ENCODE measurements at regions not wholly inside any gene's neighbourhood (a gene's known extent, or its start where the extent isn't known, plus 50 kb on each side); places are given as distances from the start of the nearest gene placed in this dataset.

DNA sequence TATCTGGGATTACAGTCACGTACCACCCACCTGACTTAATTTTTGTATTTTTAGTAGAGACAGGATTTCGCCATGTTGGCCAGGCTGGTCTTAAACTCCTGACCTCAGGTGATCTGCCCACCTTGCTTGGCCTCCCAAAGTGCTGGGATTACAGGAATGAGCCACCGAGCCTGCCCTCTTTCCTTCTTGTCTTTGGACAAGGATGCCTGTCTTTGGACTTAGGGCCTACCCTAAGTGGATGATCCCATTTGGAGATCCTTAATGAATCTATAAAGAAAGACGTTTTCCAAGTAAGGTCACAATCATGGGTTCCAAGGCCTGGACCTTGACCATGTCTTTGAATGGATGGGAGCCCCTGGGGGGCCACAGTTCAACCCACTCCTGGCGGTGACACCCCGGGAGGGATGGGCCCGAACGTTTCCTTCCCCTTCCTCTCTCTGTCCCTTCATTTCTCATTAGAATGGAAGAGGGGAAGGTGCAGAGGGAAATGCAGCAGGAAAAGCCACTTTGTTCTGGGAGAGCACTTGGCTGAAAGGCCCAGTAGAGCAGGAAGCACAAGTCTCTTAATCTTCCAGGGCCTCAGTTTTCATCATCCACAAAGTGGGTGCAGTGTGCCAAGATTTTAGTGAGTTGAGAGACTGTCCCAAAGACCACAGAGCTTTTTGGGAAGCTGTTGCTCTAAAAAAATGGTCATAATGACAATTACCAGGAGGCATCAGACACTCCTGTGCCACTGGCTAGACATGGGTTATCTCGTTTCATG, 353.3 kb downstream of the SEC14L1 start:
- H3K36me3 ChIP-seq = peaks cover 86% of the 10 kb centered on the region
- peak overlapping the region; percentile 70 for H3K27ac ChIP-seq
- peaks cover 17 to 22% of the 10 kb centered on the region in 2 experiments for H3K4me1 ChIP-seq (ENCODE audit: control insufficient read depth in 1 of 2, insufficient read depth in 1 of 2, low read depth in 1 of 2, low read length in 1 of 2)
- TF ChIP-seq, protein P1, sequence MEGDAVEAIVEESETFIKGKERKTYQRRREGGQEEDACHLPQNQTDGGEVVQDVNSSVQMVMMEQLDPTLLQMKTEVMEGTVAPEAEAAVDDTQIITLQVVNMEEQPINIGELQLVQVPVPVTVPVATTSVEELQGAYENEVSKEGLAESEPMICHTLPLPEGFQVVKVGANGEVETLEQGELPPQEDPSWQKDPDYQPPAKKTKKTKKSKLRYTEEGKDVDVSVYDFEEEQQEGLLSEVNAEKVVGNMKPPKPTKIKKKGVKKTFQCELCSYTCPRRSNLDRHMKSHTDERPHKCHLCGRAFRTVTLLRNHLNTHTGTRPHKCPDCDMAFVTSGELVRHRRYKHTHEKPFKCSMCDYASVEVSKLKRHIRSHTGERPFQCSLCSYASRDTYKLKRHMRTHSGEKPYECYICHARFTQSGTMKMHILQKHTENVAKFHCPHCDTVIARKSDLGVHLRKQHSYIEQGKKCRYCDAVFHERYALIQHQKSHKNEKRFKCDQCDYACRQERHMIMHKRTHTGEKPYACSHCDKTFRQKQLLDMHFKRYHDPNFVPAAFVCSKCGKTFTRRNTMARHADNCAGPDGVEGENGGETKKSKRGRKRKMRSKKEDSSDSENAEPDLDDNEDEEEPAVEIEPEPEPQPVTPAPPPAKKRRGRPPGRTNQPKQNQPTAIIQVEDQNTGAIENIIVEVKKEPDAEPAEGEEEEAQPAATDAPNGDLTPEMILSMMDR (IDR thresholded peaks at IDR 0.05) = no peak
- H3K27me3 ChIP-seq = no peaks in the 10 kb centered on the region
- H3K9me3 ChIP-seq = no peaks in the 10 kb centered on the region
- no peak overlapping the region for H3K4me3 ChIP-seq (ENCODE audit: low read depth in 1 of 2, low read length in 1 of 2)

DNA sequence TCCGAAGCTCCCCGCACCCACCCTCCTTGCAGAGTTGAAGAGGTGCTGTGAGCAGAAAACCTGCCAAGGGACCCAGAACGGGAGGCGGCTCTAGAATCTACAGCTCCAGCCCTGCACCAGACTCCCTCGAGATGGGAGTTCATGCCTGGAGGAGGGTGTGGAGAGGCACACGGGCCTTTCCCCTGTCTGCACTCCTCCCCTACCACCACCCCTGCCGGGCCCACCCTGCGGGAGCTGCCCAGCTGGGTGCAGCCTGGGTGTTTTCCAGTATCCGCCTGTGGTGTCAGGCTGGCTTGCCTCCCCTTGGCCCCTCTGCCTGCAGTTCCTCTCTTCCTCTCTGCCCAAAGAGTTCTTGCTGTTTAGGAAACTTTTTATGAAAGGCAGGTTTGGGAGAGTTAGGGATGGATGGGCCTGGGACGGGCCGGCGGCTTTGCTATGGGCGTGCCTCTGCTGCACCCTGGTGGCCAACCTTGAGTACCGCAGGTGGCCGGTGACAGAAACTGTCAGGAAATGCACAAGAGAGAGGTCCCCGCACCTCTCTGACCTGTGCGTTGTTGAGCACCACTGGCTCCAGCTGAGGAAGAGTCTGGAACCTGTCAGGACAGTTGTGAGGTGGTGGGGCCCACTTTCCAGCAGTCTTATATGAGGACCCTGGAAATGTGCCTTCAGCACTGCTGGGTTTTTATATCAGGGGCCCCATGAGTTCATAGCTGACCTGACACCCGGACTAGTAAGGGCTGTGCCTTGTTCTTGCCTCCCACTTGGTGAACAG, 354.1 kb downstream of the SEC14L1 start:
- Histone ChIP-seq H3K4me3 (ENCODE audit: low read depth in 1 of 2, low read length in 1 of 2) (no peak overlapping the region), H3K9me3 (no peaks in the 10 kb centered on the region), H3K36me3 (peaks cover 86% of the 10 kb centered on the region), H3K27ac (peak overlapping the region; percentile 70), H3K4me1 (ENCODE audit: control insufficient read depth in 1 of 2, insufficient read depth in 1 of 2, low read depth in 1 of 2, low read length in 1 of 2) (peaks cover 17 to 22% of the 10 kb centered on the region in 2 experiments), H3K27me3 (no peaks in the 10 kb centered on the region)
- TF ChIP-seq, protein P1 (IDR thresholded peaks at IDR 0.05) = peak; percentile 98

DNA sequence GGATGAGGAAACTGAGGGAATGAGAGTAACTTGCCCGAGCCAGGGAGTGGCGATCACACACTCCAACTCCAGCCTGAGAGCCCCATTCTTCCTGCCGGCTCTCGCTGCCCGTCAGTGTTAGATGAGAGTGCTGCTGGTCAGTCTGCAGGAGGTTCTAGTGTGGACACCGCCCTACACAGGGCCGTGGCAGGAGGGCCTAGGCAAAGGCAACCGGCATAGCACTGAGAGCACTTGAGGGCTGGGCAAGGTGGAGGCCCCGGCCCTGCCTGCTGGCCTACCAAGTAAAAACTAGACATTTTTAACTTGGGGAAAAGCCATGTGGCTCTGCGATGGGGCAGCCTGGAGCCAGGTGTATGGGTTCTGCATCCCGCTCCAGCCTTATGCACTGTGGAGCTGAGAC, 354.8 kb downstream of the SEC14L1 start:
- Histone ChIP-seq H3K4me1 (ENCODE audit: control insufficient read depth in 1 of 2, insufficient read depth in 1 of 2, low read depth in 1 of 2, low read length in 1 of 2) (peaks cover 17 to 22% of the 10 kb centered on the region in 2 experiments), H3K4me3 (ENCODE audit: low read depth in 1 of 2, low read length in 1 of 2) (no peak overlapping the region), H3K27ac (no peak overlapping the region), H3K27me3 (no peaks in the 10 kb centered on the region), H3K9me3 (no peaks in the 10 kb centered on the region), H3K36me3 (peaks cover 86% of the 10 kb centered on the region)
- TF ChIP-seq, protein P1 (IDR thresholded peaks at IDR 0.05) = no peak

DNA sequence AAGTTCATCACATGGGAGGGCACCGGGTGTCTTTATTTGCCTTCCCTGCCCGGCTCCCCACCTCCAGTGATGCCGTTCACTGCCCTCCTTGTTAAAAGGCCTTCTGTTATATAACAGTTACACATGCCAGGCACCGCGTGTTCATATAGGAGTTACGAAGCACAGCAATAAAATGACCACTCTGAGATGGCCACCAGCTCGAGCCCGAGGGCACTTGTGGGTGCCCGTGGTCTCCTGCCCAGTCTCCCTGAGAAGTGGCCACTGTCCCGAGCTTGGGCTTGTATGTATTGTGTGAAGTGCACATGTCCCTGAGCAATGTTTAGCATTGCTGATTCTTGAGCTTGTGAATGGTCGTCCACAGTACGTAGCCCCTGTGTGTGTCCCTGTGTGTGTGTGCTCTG, 355.6 kb downstream of the SEC14L1 start:
- Histone ChIP-seq H3K4me3 (ENCODE audit: low read depth in 1 of 2, low read length in 1 of 2) (no peak overlapping the region), H3K9me3 (no peaks in the 10 kb centered on the region), H3K27ac (no peak overlapping the region), H3K36me3 (peaks cover 86% of the 10 kb centered on the region), H3K27me3 (no peaks in the 10 kb centered on the region), H3K4me1 (ENCODE audit: control insufficient read depth in 1 of 2, insufficient read depth in 1 of 2, low read depth in 1 of 2, low read length in 1 of 2) (peaks cover 17 to 22% of the 10 kb centered on the region in 2 experiments)
- TF ChIP-seq, protein P1 (IDR thresholded peaks at IDR 0.05) = no peak

DNA sequence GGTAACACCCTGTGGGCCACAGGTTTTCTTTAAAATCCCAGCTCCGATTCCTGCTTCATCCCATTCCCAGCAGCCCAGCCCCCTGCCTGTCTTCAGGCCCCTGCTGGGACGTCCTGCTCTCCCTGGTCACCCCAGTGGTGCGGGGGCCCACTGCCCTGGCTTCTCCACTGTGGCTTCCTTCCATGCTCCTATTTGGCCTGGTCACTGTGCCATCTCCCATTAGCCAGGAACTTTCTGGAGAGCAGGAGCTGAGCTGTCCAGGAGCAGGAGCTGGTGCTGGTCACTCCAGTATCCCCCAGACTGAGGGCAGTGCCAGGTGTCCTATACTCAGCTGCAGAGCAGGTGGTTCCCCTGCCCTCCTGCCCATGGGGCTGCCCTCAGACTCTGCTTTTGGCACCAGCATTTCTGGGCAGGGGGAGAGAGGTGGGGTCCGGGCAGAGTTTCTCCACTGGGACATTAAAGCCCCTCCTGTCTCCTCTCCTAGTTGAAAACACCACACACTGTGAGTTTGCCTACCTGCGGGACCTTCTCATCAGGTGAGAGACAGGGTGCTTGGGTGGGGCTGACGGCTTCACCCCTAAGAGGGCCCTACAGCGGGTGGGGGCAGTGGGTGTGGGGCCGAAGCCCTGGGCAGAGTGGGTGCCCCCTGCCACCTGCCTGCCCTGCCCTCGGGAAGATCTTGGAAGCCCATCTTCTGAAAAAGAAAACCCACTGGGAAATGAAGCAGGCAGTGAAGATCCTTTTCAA, 356.2 kb downstream of the SEC14L1 start:
- no peaks in the 10 kb centered on the region for H3K27me3 ChIP-seq
- peaks cover 83% of the 10 kb centered on the region for H3K36me3 ChIP-seq
- H3K4me3 ChIP-seq (ENCODE audit: low read depth in 1 of 2, low read length in 1 of 2) = no peak overlapping the region

More for the DNA sequence above, 356.2 kb downstream of the SEC14L1 start:
- Histone ChIP-seq H3K9me3 (no peaks in the 10 kb centered on the region), H3K27ac (no peak overlapping the region), H3K4me1 (ENCODE audit: control insufficient read depth in 1 of 2, insufficient read depth in 1 of 2, low read depth in 1 of 2, low read length in 1 of 2) (peaks cover 17 to 22% of the 10 kb centered on the region in 2 experiments)
- TF ChIP-seq, protein P1 (IDR thresholded peaks at IDR 0.05) = no peak

All from neutrophil (primary cell).